Mesothelial cell of epicardium (in vitro differentiated cells): ENCODE measurements at regions not wholly inside any gene's neighbourhood (a gene's known extent, or its start where the extent isn't known, plus 50 kb on each side); places are given as distances from the start of the nearest gene placed in this dataset.

ENCODE experiments used
- DNase-seq, 2 experiments: peaks; one replicate each; pipeline ENCODE4 v3.0.0; 2021; ENCODE audit warnings: low spot score in 2 of 2; ENCODE audit not compliant: unreplicated experiment in 2 of 2
- H3K27ac Mint-ChIP-seq: 2 replicates; pipeline ENCODE4 v1.8.0; 2021; ENCODE audit warnings: mixed read lengths
- H3K27me3 Mint-ChIP-seq: 2 replicates; pipeline ENCODE4 v1.8.0; 2021; ENCODE audit warnings: low read depth, mixed read lengths
- H3K36me3 Mint-ChIP-seq: 2 replicates; pipeline ENCODE4 v1.8.0; 2021; ENCODE audit warnings: mixed read lengths
- H3K4me1 Mint-ChIP-seq: 2 replicates; pipeline ENCODE4 v1.8.0; 2021; ENCODE audit warnings: mixed read lengths
- H3K4me3 Mint-ChIP-seq: 2 replicates; pipeline ENCODE4 v1.8.0; 2021; ENCODE audit warnings: mild to moderate bottlenecking, moderate library complexity, mixed read lengths
- H3K9me3 Mint-ChIP-seq: 2 replicates; pipeline ENCODE4 v1.8.0; 2021; ENCODE audit warnings: mixed read lengths
- CTCF ChIP-seq: fragments of 200-600 bp; sonication (generic); IDR thresholded peaks from one replicate; pipeline ENCODE4 v1.5.0; 2021; ENCODE audit warnings: antibody characterized with exemption; ENCODE audit not compliant: unreplicated experiment

DNA sequence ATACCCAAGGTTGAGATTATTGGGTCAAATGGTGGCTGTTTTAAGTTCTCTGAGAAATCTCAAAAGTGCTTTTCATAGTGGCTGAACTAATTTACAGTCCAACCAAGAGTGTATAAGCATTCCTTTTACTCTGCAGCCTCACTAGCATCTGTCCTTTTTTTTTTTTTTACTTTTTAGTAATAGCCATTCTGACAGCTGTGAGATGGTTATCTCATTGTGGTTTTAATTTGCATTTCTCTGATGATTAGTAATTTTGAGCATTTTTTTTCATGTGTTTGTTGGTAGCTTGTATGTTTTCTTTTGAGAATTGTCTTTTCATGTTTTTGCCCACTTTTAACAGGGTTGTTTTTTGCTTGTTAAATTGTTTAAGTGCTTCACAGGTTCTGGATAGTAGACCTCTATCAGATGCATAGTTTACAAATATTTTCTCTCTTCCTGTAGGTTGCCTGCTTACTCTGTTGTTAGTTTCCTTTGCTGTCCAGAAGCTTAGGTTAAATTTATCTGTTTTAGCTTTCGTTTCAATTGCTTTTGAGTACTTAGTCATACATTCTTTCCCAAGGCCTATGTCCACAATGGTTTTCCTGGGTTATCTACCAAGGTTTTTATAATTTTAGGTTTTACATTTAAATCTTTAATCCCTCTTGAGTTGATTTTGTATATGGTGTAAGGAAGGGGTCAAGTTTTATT lies 881.3 kb upstream of the SEL1L start:
- Mint-ChIP-seq H3K27me3 (no peaks in the 10 kb centered on the region), H3K27ac (no peak overlapping the region), H3K9me3 (peaks cover 30% of the 10 kb centered on the region), H3K4me3 (no peak overlapping the region), H3K4me1 (no peaks in the 10 kb centered on the region), H3K36me3 (peaks cover 2% of the 10 kb centered on the region)
- no peak for TF ChIP-seq CTCF
- DNase-seq = no peak

GRCh38 chr14:82419933-82420332 lies 886.3 kb upstream of the SEL1L start:
- H3K4me3 Mint-ChIP-seq = no peak overlapping the region
- H3K4me1 Mint-ChIP-seq = no peaks in the 10 kb centered on the region
- peaks cover 30% of the 10 kb centered on the region for H3K9me3 Mint-ChIP-seq
- no peak for DNase-seq
- TF ChIP-seq CTCF = no peak
- H3K27ac Mint-ChIP-seq = no peak overlapping the region
- no peaks in the 10 kb centered on the region for H3K27me3 Mint-ChIP-seq
- H3K36me3 Mint-ChIP-seq = peaks cover 2% of the 10 kb centered on the region

GRCh38 chr14:82420871-82421270 lies 887.2 kb upstream of the SEL1L start:
- no peak for TF ChIP-seq CTCF
- Mint-ChIP-seq H3K9me3 (peaks cover 28% of the 10 kb centered on the region), H3K27ac (no peak overlapping the region), H3K4me1 (no peaks in the 10 kb centered on the region), H3K27me3 (no peaks in the 10 kb centered on the region), H3K4me3 (no peak overlapping the region), H3K36me3 (peaks cover 2% of the 10 kb centered on the region)
- DNase-seq = no peak

- no peak overlapping the region for H3K4me3 Mint-ChIP-seq
- H3K36me3 Mint-ChIP-seq = peaks cover 2% of the 10 kb centered on the region
- no peak for DNase-seq
- H3K27me3 Mint-ChIP-seq = no peaks in the 10 kb centered on the region
- no peaks in the 10 kb centered on the region for H3K4me1 Mint-ChIP-seq
- no peak for TF ChIP-seq CTCF
- no peak overlapping the region for H3K27ac Mint-ChIP-seq
- peaks cover 24% of the 10 kb centered on the region for H3K9me3 Mint-ChIP-seq
These were observed 887.6 kb upstream of the SEL1L start for GRCh38 chr14:82421286-82421685.

DNA sequence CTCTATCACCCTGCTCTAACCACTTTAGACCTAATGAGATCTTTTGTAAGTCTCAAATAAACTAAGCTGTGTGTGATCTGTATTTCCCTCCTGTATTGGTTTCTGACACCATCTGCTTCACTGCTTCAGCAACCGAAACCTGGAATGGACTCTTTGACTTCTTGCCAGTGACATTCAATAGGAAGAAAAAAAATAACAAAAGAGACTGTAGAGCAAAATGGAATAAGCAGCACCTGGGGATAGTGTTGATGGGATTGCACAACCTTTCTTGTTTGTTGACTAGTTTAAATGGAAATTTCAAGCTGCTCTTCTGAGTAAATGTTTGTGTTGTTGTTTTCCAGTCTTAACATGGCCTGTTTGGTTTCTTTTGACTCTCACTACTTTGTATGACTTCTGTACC lies 888.6 kb upstream of the SEL1L start:
- H3K27ac Mint-ChIP-seq = no peak overlapping the region
- no peaks in the 10 kb centered on the region for H3K4me1 Mint-ChIP-seq
- no peak for DNase-seq
- peaks cover 23% of the 10 kb centered on the region for H3K9me3 Mint-ChIP-seq
- no peak for TF ChIP-seq CTCF
- no peak overlapping the region for H3K4me3 Mint-ChIP-seq
- peaks cover 2% of the 10 kb centered on the region for H3K36me3 Mint-ChIP-seq
- no peaks in the 10 kb centered on the region for H3K27me3 Mint-ChIP-seq

GRCh38 chr14:82425261-82425660 lies 891.6 kb upstream of the SEL1L start:
- H3K27me3 Mint-ChIP-seq = no peaks in the 10 kb centered on the region
- peaks cover 10% of the 10 kb centered on the region for H3K9me3 Mint-ChIP-seq
- DNase-seq = no peak
- H3K4me3 Mint-ChIP-seq = no peak overlapping the region
- no peak overlapping the region for H3K27ac Mint-ChIP-seq
- no peaks in the 10 kb centered on the region for H3K36me3 Mint-ChIP-seq
- no peak for TF ChIP-seq CTCF
- no peaks in the 10 kb centered on the region for H3K4me1 Mint-ChIP-seq
